Stimulated activated naive B cell treated with anti-CD40 and anti-IgM and Interleukin-4, amounts not matched to agents 10 μg/mL and 1 μg/mL and 100 μg/mL, for 72 hours (primary cell): ENCODE measurements at regions not wholly inside any gene's neighbourhood (a gene's known extent, or its start where the extent isn't known, plus 50 kb on each side); places are given as distances from the start of the nearest gene placed in this dataset.
A peak's percentile ranks its signal among the peaks of the same experiment; 100 is the strongest.
"Not testable (repeated sequence)": the region's sequence is repeated elsewhere in the genome, so short reads cannot be mapped to it uniquely, and the experiment has no call there.

ENCODE experiments used
- ATAC-seq, 2 donors: fragments of 150-1000 bp; cut with Tn5 transposase; replicated peaks; 2 replicates each; pipeline ENCODE4 v1.10.0; 2021; ENCODE audit warnings: moderate library complexity in 1 of 2
- DNase-seq: peaks from one replicate; pipeline ENCODE4 v3.0.0; 2021
- H3K27ac Mint-ChIP-seq: one replicate; pipeline ENCODE4 v1.8.0; 2022; ENCODE audit warnings: mild to moderate bottlenecking, mixed read lengths
- H3K27me3 Mint-ChIP-seq, 2 donors: one replicate each; pipeline ENCODE4 v1.8.0; 2022; ENCODE audit warnings: mixed read lengths in 2 of 2
- H3K36me3 Mint-ChIP-seq, 2 donors: one replicate each; pipeline ENCODE4 v1.8.0; 2022; ENCODE audit warnings: mixed read lengths in 2 of 2, mild to moderate bottlenecking in 1 of 2
- H3K4me1 Mint-ChIP-seq, 2 donors: one replicate each; pipeline ENCODE4 v1.8.0; 2022; ENCODE audit warnings: mixed read lengths in 2 of 2, mild to moderate bottlenecking in 1 of 2
- H3K4me3 Mint-ChIP-seq, 2 donors: one replicate each; pipeline ENCODE4 v1.8.0; 2022; ENCODE audit warnings: mild to moderate bottlenecking in 2 of 2, mixed read lengths in 2 of 2, moderate library complexity in 1 of 2
- H3K9me3 Mint-ChIP-seq, 2 donors: one replicate each; pipeline ENCODE4 v1.8.0; 2022; ENCODE audit warnings: mixed read lengths in 2 of 2, mild to moderate bottlenecking in 1 of 2

DNA sequence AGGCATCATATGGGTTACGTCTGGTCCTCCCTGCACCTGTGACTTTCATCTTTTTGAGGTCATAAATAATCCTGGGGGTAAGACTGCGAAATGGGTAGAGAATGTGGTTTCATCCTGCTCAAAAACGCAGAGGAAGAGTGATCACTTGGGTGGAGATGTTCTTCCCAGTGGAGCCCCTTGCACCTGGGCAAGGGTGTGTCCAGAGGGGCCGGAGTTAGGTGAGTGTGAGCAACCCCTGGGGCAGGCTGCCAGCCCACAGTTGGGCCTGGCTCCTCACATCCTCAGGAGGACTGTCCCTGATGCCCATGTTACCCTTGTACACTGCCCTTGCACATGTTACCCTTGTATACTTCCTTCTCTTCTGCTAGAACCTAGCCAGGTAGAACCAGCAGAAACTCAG is 306.6 kb downstream of the BCL2L11 start:
- Mint-ChIP-seq H3K4me1 (peaks cover 23 to 42% of the 10 kb centered on the region in 2 donors), H3K27ac (peak overlapping the region; percentile 52), H3K4me3 (peak overlapping the region; percentile 26 to 33)
- not testable (repeated sequence) for ATAC-seq, DNase-seq, H3K27me3 Mint-ChIP-seq, H3K9me3 Mint-ChIP-seq, H3K36me3 Mint-ChIP-seq

DNA sequence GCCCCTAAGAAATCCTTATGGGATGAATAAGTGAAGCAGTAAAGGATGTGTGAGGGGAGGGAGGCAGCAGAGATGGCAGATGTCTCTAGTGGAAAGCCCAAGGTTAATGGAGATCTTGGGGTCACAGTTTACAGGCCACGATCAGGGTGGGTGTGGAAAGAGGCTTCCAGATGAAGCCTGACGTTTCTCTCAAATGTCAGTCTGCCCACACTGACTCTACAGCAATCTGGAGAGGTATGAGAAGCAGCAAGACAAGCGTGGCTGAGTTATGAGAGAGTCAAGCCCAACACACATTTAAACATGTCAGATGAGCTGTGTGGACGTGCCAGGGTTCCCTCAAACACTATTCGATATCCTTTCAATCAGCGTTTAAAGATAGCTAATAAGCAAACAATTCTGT is 308.2 kb downstream of the BCL2L11 start:
- not testable (repeated sequence) for H3K9me3 Mint-ChIP-seq, H3K36me3 Mint-ChIP-seq, H3K27me3 Mint-ChIP-seq
- Mint-ChIP-seq H3K4me1 (peaks cover 27 to 44% of the 10 kb centered on the region in 2 donors), H3K27ac (peak overlapping the region; percentile 85), H3K4me3 (peak overlapping the region; percentile 51 to 53)
- ATAC-seq (peak; percentile 26 to 37), DNase-seq (peak; percentile 58)

DNA sequence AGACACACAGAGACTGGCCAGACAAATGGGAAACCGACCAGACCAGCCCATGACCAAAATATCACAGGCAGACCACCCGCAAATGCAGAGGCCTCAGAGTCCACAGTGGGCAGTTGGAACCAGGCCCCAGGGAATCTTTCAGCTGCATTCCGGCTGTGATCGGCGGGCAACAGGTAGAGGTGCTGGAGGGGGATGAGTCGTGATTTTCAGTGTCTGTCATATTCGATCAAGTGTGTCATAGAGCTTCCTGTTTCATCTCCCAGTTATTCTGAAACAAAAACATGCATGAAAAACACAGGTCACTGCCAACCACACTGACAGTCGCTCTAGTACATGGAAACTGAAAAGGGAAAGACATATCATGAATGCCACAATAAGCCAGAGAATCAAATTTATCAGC is 308.6 kb downstream of the BCL2L11 start:
- Mint-ChIP-seq H3K4me3 (peak overlapping the region; percentile 51 to 53), H3K4me1 (peaks cover 27 to 45% of the 10 kb centered on the region in 2 donors)
- ATAC-seq, result peak; percentile 36 to 55

DNA sequence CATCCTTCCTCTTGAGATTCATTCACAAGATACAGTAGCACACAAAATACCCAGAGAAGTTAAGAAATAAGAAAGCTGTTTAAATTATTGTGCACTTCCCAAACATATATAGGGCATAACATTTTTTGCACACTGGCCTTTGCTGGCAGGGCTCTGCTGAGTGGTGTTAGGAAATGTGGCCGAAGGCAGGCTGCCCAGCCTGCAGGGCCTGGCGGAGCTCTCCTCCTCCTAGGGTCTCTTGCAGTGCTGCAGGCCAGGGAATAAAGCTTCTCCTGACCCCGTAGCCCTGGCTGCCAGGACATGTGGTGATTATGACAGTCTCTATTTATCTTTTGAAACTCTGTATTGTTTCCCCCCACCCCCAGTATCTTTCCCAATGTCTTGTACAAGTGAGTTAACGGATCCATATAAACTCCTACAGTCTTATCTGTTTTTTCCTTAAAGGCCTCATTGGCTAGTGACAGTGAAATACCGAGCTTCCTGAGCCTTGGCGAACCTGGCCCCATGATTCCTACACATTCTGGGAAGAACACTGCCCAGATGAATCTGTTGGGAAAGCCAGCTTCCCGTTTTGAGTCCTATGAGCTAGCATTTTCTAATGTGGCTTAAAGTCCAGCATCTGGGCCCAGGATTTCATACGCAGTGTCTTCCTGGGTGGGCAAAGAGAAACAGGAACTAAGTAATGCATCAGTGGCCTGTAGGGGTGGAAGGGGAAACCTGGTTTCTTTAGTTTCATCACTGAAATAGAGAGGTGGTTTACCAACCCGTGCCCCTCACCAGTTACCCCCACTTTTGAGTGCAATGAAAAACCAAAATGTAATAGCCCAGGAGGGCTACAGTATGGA is 310.3 kb downstream of the BCL2L11 start:
- H3K27me3 Mint-ChIP-seq, H3K36me3 Mint-ChIP-seq, H3K4me3 Mint-ChIP-seq, H3K9me3 Mint-ChIP-seq, DNase-seq: not testable (repeated sequence)
- peak overlapping the region; percentile 71 for H3K27ac Mint-ChIP-seq
- peaks cover 24 to 40% of the 10 kb centered on the region in 2 donors for H3K4me1 Mint-ChIP-seq
- ATAC-seq, result peak; percentile 70 to 74

More for the DNA sequence above, 308.6 kb downstream of the BCL2L11 start:
- not testable (repeated sequence) for H3K36me3 Mint-ChIP-seq, H3K27me3 Mint-ChIP-seq, DNase-seq, H3K9me3 Mint-ChIP-seq
- peak overlapping the region; percentile 85 for H3K27ac Mint-ChIP-seq

DNA sequence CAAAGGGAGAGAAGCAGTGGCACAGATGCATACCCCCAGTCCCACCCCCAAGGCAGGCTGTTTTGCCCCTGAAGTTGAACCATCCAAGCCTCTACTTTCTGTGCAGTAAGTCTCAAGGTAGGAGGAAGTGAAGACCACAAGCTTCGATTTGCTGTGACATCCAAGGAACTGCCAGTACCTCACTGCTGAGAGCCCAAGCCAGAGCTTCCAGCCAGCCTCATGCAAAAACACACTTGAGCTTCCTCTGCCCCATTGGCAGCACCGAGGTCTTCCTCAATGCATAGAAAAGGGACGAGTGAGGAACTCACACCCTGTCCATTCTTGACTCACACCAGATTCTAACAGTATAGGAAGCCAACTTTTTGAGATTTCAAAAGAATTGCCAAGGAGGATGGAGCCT is 311.7 kb downstream of the BCL2L11 start:
- Mint-ChIP-seq H3K27ac (peak overlapping the region; percentile 76), H3K4me3 (peak overlapping the region in 1 of 2 donors; percentile 39), H3K4me1 (peaks cover 18 to 36% of the 10 kb centered on the region in 2 donors)
- not testable (repeated sequence) for H3K9me3 Mint-ChIP-seq, H3K27me3 Mint-ChIP-seq, H3K36me3 Mint-ChIP-seq, DNase-seq
- ATAC-seq, result peak; percentile 15 to 30

DNA sequence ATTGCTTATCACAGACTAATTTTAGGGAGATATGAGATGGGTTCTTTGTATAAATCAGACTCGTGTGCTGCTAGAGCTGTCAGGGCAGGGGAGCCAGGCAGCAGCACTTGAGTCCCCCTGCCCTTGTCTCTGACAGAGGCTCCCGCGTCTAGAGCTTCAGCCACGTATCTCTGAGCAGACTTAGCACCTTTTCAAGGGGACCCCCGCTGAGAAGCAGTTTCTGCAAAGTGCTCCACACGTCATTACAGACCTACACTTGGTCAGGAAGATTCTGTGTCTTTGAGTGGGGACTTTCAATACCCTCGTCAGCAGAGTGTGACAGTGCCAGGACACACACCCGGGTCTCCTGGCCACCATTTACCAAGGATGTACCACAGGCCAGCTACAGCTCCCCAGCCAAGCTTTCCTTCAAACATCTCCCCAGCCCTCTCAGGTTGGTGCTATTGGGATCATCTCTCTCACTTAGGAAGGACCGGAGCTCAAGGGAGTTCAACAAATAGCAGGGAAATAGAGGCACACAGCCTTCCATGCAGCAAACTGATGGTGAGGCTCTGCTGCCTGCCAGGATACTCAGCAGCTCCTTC is 312.3 kb downstream of the BCL2L11 start:
- peak in 1 of 2 donors; percentile 44 for ATAC-seq
- not testable (repeated sequence) for H3K4me3 Mint-ChIP-seq, DNase-seq, H3K27me3 Mint-ChIP-seq, H3K9me3 Mint-ChIP-seq, H3K36me3 Mint-ChIP-seq, H3K27ac Mint-ChIP-seq
- peaks cover 18 to 32% of the 10 kb centered on the region in 2 donors for H3K4me1 Mint-ChIP-seq

DNA sequence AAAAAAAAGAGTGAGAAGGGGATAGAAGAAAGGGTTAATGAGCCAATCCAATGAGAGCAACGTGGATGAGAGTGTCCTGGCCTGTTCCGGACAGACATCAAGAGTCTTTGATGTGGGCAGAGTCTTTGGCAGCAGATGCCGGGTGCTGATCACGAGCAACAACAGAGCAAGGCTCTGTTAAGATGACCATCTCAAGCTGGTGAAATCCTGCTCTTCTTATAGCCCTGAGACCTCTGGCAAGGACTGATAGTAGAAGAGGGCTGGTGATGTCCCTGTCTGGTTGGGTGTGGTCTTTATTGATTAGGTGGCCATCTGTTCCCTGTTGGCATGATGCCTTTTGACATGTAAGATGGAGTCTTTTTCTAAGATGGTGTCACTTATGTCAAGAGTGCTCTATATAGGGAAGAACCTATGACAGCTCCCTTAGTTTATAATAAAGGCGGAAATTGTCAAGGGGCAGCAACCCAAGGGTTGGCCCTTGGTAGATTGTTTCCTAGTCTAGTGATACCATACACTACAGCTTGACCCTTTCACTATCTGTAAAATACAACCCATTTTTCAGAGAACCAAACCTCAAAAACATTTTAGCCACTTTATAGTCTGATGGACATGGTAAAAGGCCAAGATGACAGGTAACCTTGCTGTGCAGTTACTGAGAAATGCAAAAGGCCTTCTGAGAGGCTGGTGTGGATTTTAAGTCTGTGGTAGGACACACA is 313.3 kb downstream of the BCL2L11 start:
- Mint-ChIP-seq H3K27ac (peak overlapping the region; percentile 51), H3K4me1 (peaks cover 11 to 22% of the 10 kb centered on the region in 2 donors)
- not testable (repeated sequence) for ATAC-seq, H3K36me3 Mint-ChIP-seq, H3K4me3 Mint-ChIP-seq, H3K9me3 Mint-ChIP-seq, H3K27me3 Mint-ChIP-seq, DNase-seq

DNA sequence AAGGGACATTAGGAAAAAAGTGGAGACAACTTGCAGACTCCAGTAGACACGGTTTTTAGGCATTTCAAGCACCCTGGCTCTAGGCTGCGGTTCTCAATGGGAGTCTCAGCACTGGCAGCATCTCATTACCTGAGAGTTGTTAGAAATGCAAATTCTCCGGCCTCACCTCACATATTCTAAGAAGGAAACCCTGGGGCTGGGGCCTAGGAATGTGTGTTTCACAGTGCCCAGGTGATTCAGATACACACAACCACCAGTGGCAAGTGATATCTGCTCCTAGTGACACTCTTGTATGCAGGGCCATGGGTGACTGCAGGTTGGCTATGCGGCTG is 313.9 kb downstream of the BCL2L11 start:
- not testable (repeated sequence) for H3K27me3 Mint-ChIP-seq, DNase-seq, H3K4me3 Mint-ChIP-seq, H3K36me3 Mint-ChIP-seq, H3K27ac Mint-ChIP-seq, H3K9me3 Mint-ChIP-seq, ATAC-seq
- peaks cover 12 to 20% of the 10 kb centered on the region in 2 donors for H3K4me1 Mint-ChIP-seq

DNA sequence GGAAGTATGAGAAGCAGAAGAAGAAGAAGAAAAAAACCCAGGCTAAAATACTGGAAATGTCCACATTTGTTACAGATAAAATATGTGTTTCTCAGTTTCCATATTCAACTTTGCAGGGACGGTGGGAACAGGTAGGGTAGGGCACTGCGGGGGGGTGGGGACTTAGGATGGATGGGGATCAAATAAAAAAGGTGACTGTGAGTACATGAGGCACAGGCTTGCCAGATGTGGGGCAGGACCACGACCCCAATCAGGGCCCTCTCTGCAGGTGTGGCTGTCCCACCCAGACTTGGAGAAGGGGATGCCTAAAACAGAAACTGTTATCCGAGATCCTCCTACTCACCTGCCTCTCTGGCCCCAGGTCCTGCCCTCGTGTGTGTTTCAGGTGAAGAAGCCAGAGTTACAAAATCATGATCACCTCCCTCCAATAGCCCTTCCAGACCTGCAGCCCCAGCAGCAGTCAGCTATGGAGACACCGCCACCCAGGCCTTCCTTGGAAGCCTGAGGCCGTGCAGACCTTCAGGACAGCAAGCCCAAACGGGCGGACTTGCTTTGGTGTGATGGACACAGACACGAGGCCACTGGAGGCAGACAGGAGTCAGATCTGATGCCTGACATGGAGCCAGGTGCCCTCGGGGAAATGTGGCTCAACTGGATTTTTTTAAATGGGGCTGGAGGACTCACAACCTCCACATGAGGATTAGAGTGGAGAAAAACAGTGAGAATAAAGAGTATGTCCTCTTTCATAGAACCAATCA is 315.0 kb downstream of the BCL2L11 start:
- not testable (repeated sequence) for H3K27me3 Mint-ChIP-seq, H3K36me3 Mint-ChIP-seq, ATAC-seq, H3K9me3 Mint-ChIP-seq, H3K27ac Mint-ChIP-seq, DNase-seq, H3K4me3 Mint-ChIP-seq
- H3K4me1 Mint-ChIP-seq, result peaks cover 10 to 23% of the 10 kb centered on the region in 2 donors

DNA sequence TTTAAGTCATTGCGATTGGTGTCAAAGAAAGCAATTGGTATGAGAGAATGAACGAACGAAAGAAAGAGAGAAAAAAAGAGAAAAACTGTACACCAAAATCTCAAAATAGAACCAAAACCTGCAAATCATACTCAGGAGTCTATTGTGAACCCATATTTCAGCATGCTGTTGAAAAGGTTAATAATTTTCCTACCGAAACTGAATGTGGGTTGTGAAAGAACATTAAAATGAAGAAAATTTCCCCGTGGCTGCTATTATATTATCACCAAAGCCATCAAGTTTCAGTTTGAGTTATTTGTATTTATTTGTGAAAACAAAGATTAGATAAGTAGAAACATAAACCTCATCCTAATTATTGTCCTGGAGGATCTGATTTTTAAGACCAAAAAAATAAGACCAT is 315.7 kb downstream of the BCL2L11 start:
- not testable (repeated sequence) for H3K27ac Mint-ChIP-seq, H3K9me3 Mint-ChIP-seq, H3K27me3 Mint-ChIP-seq, DNase-seq, H3K36me3 Mint-ChIP-seq, H3K4me3 Mint-ChIP-seq
- ATAC-seq, result peak in 1 of 2 donors; percentile 15
- peaks cover 7 to 16% of the 10 kb centered on the region in 2 donors for H3K4me1 Mint-ChIP-seq

DNA sequence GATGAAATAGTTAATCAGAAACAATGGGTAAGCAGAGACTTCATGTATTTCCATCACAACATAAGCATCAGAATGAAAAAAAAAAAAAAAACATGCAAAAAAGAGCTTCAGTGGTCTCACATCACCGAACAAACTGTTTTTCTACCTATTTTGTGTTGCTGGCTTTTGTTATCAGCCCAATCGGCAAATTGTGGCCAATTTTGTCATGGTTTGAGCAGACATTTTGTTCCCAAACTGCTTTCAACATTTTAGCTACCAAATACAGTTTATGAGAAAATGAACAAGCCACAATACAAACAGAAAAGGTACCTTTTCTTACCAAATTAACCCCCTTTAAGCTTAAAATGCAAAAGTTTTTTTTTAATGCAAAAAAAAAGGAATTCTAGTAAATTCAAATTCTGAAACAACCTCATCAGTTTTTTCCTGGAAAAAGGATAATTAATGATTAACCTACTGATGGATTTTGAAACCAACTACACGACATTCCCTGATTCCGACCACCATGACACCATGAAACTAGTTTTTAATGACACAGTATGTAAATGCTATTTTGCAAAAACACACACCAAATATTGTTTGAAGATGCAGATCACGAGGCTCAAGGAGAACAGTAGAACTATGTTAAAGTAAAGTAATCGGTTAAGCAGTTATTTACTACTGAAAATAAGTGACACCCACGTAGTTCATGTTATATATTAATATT is 316.7 kb downstream of the BCL2L11 start:
- H3K9me3 Mint-ChIP-seq, H3K4me3 Mint-ChIP-seq, H3K36me3 Mint-ChIP-seq, H3K27ac Mint-ChIP-seq, H3K27me3 Mint-ChIP-seq, ATAC-seq, DNase-seq: not testable (repeated sequence)
- peaks cover 5 to 10% of the 10 kb centered on the region in 2 donors for H3K4me1 Mint-ChIP-seq

DNA sequence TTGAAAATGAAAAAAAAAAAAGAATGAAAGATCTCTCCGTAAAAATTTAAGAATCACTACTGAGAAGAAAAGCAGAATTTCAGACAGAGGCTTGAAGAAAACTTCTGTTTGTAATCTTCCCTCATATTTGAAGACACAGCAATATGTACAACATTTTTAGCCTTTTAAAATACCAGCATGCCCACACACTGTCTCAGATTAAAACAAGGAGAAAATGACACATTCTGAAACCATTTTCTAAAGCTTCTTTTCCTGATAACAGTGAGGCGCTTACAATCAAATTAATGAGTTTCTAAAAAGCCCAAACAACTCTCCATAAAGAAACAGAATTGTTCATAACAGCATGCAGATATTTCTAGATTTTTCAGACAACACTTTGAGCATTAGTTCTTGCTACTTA is 317.4 kb downstream of the BCL2L11 start:
- peak; percentile 26 to 29 for ATAC-seq
- H3K27me3 Mint-ChIP-seq, H3K27ac Mint-ChIP-seq, H3K4me3 Mint-ChIP-seq, DNase-seq, H3K36me3 Mint-ChIP-seq, H3K4me1 Mint-ChIP-seq, H3K9me3 Mint-ChIP-seq: not testable (repeated sequence)

DNA sequence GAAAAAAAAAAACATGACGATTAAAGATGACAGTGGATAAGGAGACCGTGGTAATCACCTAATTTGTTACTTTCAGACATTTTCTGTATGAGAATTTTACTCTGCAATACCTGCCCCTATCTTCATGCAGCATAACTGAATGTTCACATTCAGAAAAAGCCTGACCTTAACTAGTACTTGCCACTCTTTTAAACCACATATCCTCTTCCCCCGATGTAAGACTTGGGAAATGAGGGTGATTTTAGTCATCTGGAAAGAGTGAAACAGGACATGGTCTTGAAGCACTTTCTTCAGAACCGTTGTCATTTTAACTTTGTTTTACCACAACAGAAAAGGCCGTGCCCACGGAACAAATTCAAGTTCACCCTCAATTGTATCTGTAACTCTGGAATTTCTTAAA is 318.5 kb downstream of the BCL2L11 start:
- peak overlapping the region; percentile 37 for H3K27ac Mint-ChIP-seq
- DNase-seq, H3K4me3 Mint-ChIP-seq, H3K27me3 Mint-ChIP-seq, H3K9me3 Mint-ChIP-seq, H3K36me3 Mint-ChIP-seq, H3K4me1 Mint-ChIP-seq: not testable (repeated sequence)
- ATAC-seq, result peak; percentile 63

DNA sequence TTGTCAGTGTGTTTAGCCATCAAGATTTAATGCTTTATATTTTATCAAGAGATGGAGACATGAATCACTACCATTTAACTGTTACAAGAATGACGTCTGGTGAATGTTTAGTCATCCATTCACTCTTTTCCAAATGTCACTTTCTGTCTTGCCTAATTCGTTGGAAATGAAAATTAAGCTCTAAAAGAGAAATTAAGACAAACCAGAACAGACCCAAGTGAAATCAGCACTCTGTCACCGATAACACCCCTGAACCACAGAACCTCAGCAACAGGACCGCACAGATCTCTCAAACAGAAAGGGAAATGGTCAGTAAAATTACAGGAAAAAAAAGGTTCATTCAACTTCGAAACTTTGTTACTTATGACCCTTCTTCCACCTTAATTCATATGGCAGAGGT is 320.9 kb downstream of the BCL2L11 start:
- H3K27ac Mint-ChIP-seq, ATAC-seq, H3K36me3 Mint-ChIP-seq, H3K9me3 Mint-ChIP-seq, H3K4me1 Mint-ChIP-seq, H3K4me3 Mint-ChIP-seq, DNase-seq, H3K27me3 Mint-ChIP-seq: not testable (repeated sequence)
